ENCODE measurements at regions not wholly inside any gene's neighbourhood (a gene's known extent, or its start where the extent isn't known, plus 50 kb on each side); places are given as distances from the start of the nearest gene placed in this dataset.

DNA sequence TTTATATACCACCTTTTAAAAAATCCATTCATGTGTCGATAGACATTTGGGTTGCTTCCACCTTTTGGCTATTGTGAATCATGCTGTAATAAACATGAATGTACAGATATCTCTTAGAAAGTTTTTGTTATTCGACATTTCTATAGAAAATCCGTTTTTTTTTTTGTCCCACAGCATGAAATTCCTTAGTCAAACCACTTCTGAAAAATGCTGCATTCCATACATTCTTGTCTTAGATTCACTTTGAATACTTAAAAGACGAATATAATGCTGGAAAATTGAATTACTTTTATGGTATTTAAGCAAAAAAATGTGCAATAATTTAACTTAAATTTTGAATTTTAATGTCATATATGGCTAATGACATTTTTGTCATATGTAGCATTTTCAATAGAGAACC, 1345.5 kb downstream of the TECRL start:
- TF ChIP-seq, protein P1, sequence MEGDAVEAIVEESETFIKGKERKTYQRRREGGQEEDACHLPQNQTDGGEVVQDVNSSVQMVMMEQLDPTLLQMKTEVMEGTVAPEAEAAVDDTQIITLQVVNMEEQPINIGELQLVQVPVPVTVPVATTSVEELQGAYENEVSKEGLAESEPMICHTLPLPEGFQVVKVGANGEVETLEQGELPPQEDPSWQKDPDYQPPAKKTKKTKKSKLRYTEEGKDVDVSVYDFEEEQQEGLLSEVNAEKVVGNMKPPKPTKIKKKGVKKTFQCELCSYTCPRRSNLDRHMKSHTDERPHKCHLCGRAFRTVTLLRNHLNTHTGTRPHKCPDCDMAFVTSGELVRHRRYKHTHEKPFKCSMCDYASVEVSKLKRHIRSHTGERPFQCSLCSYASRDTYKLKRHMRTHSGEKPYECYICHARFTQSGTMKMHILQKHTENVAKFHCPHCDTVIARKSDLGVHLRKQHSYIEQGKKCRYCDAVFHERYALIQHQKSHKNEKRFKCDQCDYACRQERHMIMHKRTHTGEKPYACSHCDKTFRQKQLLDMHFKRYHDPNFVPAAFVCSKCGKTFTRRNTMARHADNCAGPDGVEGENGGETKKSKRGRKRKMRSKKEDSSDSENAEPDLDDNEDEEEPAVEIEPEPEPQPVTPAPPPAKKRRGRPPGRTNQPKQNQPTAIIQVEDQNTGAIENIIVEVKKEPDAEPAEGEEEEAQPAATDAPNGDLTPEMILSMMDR (optimal IDR thresholded peaks at IDR 0.05 in 1 of 3, IDR thresholded peaks at IDR 0.05 in 1 of 3, conservative IDR thresholded peaks at IDR 0.05 in 1 of 3; ENCODE audit: extremely low read depth in 1 of 3, insufficient read depth in 2 of 3, low read length in 3 of 3): no peak
- no peak for TF ChIP-seq EZH2 (IDR thresholded peaks at IDR 0.05; ENCODE audit: low read length)

Data from keratinocyte (primary cell).